ENCODE measurements at regions not wholly inside any gene's neighbourhood (a gene's known extent, or its start where the extent isn't known, plus 50 kb on each side); places are given as distances from the start of the nearest gene placed in this dataset.

DNA sequence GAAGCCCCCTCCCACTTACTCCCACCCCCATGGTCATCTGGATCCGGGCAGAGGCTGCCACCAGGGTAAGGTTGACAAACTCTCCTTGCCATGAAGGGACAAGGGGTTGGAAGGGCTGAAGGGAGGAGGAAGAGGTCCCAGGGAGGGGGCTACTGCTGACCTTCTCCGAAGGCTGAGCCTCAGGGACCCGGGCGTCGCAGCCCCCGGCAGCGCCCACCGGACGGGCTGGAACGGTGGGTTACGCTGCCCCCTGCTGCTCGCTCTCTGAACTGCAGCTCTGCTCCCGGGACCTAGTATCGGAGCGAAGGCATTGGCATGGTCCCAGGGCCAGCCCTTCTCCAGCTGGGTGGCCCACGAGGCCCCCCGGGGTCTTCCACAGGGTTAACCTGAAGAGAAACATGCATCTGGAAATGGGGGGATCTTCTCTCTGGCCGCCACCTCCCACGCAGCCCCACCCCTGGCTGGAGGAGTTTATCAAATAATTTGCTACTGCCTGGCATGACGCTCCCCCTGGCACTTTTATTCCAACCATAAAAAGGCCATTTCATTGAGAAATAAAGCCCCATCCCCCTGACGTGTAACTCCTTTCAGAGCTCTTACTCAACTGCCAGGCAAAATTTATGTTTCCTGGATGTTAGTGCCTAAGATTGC is 70.4 kb upstream of the TARDBP start:
- TF ChIP-seq CTCF (IDR thresholded peaks at IDR 0.05) (peak; percentile 56 to 64 (median 63)), POLR2A (IDR thresholded peaks at IDR 0.05) (no peak), POLR2AphosphoS5 (IDR thresholded peaks at IDR 0.05; ENCODE audit: insufficient read depth in 1 of 2, low read depth in 1 of 2) (peak in 1 of 2 donors; percentile 24)
- Histone ChIP-seq H3K27me3 (no peaks in the 10 kb centered on the region), H3K4me1 (peaks cover 25% of the 10 kb centered on the region), H3K27ac (no peak overlapping the region), H3K9me3 (no peaks in the 10 kb centered on the region), H3K36me3 (no peaks in the 10 kb centered on the region), H3K4me3 (no peak overlapping the region)
- intact Hi-C loops (cut with DNase I) = no loop called here
- DNase-seq (ENCODE audit: extremely low spot score in 2 of 2) = no peak

DNA sequence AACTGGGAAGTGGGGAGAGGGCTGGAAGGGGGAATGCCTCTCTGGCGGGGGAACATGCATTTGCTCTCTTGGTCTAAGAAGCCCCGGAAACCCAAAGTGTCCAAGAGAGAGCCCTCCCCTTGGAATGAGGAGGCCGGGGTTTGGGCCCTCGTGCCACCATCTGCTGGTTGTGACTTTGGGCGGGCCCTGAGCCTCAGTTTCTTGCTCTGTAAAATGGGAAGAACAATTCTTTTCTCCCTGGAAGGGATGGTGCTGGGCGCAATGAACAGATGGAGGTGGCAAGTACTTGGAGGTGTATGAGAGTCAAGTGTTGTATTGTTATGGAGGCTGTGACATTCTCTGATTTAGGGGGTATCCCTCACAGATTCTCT is 69.9 kb upstream of the TARDBP start:
- TF ChIP-seq POLR2A (IDR thresholded peaks at IDR 0.05) (no peak), CTCF (IDR thresholded peaks at IDR 0.05) (no peak), POLR2AphosphoS5 (IDR thresholded peaks at IDR 0.05; ENCODE audit: insufficient read depth in 1 of 2, low read depth in 1 of 2) (no peak)
- intact Hi-C loops (cut with DNase I) = no loop called here

GRCh38 chr1:10943041-10943440 is 69.4 kb upstream of the TARDBP start:
- H3K4me1 ChIP-seq = peaks cover 25% of the 10 kb centered on the region
- no peaks in the 10 kb centered on the region for H3K27me3 ChIP-seq
- DNase-seq (ENCODE audit: extremely low spot score in 2 of 2) = no peak
- no peak overlapping the region for H3K27ac ChIP-seq
- no peaks in the 10 kb centered on the region for H3K36me3 ChIP-seq
- intact Hi-C loops (cut with DNase I) = no loop called here
- no peaks in the 10 kb centered on the region for H3K9me3 ChIP-seq
- no peak overlapping the region for H3K4me3 ChIP-seq
- no peak for TF ChIP-seq POLR2AphosphoS5 (IDR thresholded peaks at IDR 0.05; ENCODE audit: insufficient read depth in 1 of 2, low read depth in 1 of 2)
- no peak for TF ChIP-seq CTCF (IDR thresholded peaks at IDR 0.05)
- TF ChIP-seq POLR2A (IDR thresholded peaks at IDR 0.05) = no peak

More for the DNA sequence above, 69.9 kb upstream of the TARDBP start:
- Histone ChIP-seq H3K27ac (no peak overlapping the region), H3K4me1 (peaks cover 25% of the 10 kb centered on the region), H3K9me3 (no peaks in the 10 kb centered on the region), H3K27me3 (no peaks in the 10 kb centered on the region), H3K4me3 (no peak overlapping the region), H3K36me3 (no peaks in the 10 kb centered on the region)
- DNase-seq (ENCODE audit: extremely low spot score in 2 of 2) = no peak

- no peak for TF ChIP-seq POLR2AphosphoS5 (IDR thresholded peaks at IDR 0.05; ENCODE audit: insufficient read depth in 1 of 2, low read depth in 1 of 2)
- TF ChIP-seq CTCF (IDR thresholded peaks at IDR 0.05) = no peak
- TF ChIP-seq POLR2A (IDR thresholded peaks at IDR 0.05) = no peak
- intact Hi-C loops (cut with DNase I) = no loop called here
- Histone ChIP-seq H3K4me3 (peak overlapping the region; percentile 27 to 36), H3K27me3 (no peaks in the 10 kb centered on the region), H3K9me3 (no peaks in the 10 kb centered on the region), H3K27ac (no peak overlapping the region), H3K4me1 (peaks cover 25% of the 10 kb centered on the region), H3K36me3 (no peaks in the 10 kb centered on the region)
- no peak for DNase-seq (ENCODE audit: extremely low spot score in 2 of 2)
Observed at GRCh38 chr1:10943991-10944730, 68.3 kb upstream of the TARDBP start.

- no peak overlapping the region for H3K27ac ChIP-seq
- H3K9me3 ChIP-seq = no peaks in the 10 kb centered on the region
- no peak for TF ChIP-seq CTCF (IDR thresholded peaks at IDR 0.05)
- TF ChIP-seq POLR2A (IDR thresholded peaks at IDR 0.05) = no peak
- no peak for TF ChIP-seq POLR2AphosphoS5 (IDR thresholded peaks at IDR 0.05; ENCODE audit: insufficient read depth in 1 of 2, low read depth in 1 of 2)
- intact Hi-C loops (cut with DNase I) = no loop called here
- H3K27me3 ChIP-seq = no peaks in the 10 kb centered on the region
- no peaks in the 10 kb centered on the region for H3K36me3 ChIP-seq
- DNase-seq (ENCODE audit: extremely low spot score in 2 of 2) = no peak
- no peak overlapping the region for H3K4me3 ChIP-seq
- H3K4me1 ChIP-seq = peaks cover 25% of the 10 kb centered on the region
Observed at GRCh38 chr1:10945991-10946509, 66.4 kb upstream of the TARDBP start.

Data from vagina (tissue), 2 donors.